HUES6 (cell line): ENCODE measurements at regions not wholly inside any gene's neighbourhood (a gene's known extent, or its start where the extent isn't known, plus 50 kb on each side); places are given as distances from the start of the nearest gene placed in this dataset.
"Not testable (repeated sequence)": the region's sequence is repeated elsewhere in the genome, so short reads cannot be mapped to it uniquely, and the experiment has no call there.

ENCODE experiments used
- H3K27ac ChIP-seq: 2 replicates; pipeline ENCODE4 v1.7.0; 2013; ENCODE audit warnings: low read depth, mild to moderate bottlenecking, low read length, inconsistent platforms
- H3K27me3 ChIP-seq: 2 replicates; pipeline ENCODE4 v1.6.1; 2013; ENCODE audit warnings: low read length; ENCODE audit not compliant: control insufficient read depth, insufficient read depth
- H3K36me3 ChIP-seq: 2 replicates; pipeline ENCODE4 v1.6.1; 2013; ENCODE audit warnings: low read length; ENCODE audit not compliant: control insufficient read depth, insufficient read depth
- H3K4me1 ChIP-seq: 2 replicates; pipeline ENCODE4 v1.6.1; 2013; ENCODE audit warnings: low read length; ENCODE audit not compliant: control insufficient read depth, insufficient read depth
- H3K4me3 ChIP-seq: 2 replicates; pipeline ENCODE4 v1.5.1; 2013; ENCODE audit warnings: low read depth, low read length
- H3K9ac ChIP-seq: one replicate; pipeline ENCODE4 v1.6.1; 2013; ENCODE audit warnings: mild to moderate bottlenecking, low read length
- H3K9me3 ChIP-seq: 2 replicates; pipeline ENCODE4 v1.6.1; 2013; ENCODE audit warnings: low read depth, low read length; ENCODE audit not compliant: control insufficient read depth, insufficient read depth

GRCh38 chr21:22374218-22374969, 1376.2 kb downstream of the NCAM2 start:
- Histone ChIP-seq H3K9ac (no peak overlapping the region), H3K27me3 (peaks cover 21% of the 10 kb centered on the region), H3K4me3 (no peak overlapping the region), H3K27ac (no peak overlapping the region), H3K4me1 (peaks cover 14% of the 10 kb centered on the region), H3K36me3 (no peaks in the 10 kb centered on the region), H3K9me3 (peaks cover 6% of the 10 kb centered on the region; the same call in 1 of the 2 replicates)

GRCh38 chr21:22377795-22378194, 1379.6 kb downstream of the NCAM2 start:
- H3K36me3 ChIP-seq, H3K9ac ChIP-seq, H3K9me3 ChIP-seq, H3K27ac ChIP-seq, H3K4me3 ChIP-seq: not testable (repeated sequence)
- H3K27me3 ChIP-seq = peaks cover 21% of the 10 kb centered on the region
- peaks cover 14% of the 10 kb centered on the region for H3K4me1 ChIP-seq

- no peaks in the 10 kb centered on the region; the same call in 1 of the 2 replicates for H3K9me3 ChIP-seq
- H3K9ac ChIP-seq = no peak overlapping the region
- no peaks in the 10 kb centered on the region for H3K36me3 ChIP-seq
- no peak overlapping the region for H3K27ac ChIP-seq
- no peak overlapping the region for H3K4me3 ChIP-seq
- no peaks in the 10 kb centered on the region for H3K27me3 ChIP-seq
- H3K4me1 ChIP-seq = no peaks in the 10 kb centered on the region
These were observed 1395.1 kb downstream of the NCAM2 start for GRCh38 chr21:22393324-22393723.

- H3K27ac ChIP-seq = no peak overlapping the region
- no peaks in the 10 kb centered on the region for H3K4me1 ChIP-seq
- H3K9me3 ChIP-seq = no peaks in the 10 kb centered on the region; the same call in 1 of the 2 replicates
- H3K27me3 ChIP-seq = no peaks in the 10 kb centered on the region
- no peak overlapping the region for H3K9ac ChIP-seq
- H3K36me3 ChIP-seq = no peaks in the 10 kb centered on the region
- H3K4me3 ChIP-seq = no peak overlapping the region
These were observed 1397.8 kb downstream of the NCAM2 start for GRCh38 chr21:22395965-22396364.

GRCh38 chr21:22399681-22400514, 1401.7 kb downstream of the NCAM2 start:
- Histone ChIP-seq H3K36me3 (no peaks in the 10 kb centered on the region), H3K9me3 (no peaks in the 10 kb centered on the region; the same call in 1 of the 2 replicates), H3K27me3 (no peaks in the 10 kb centered on the region), H3K27ac (no peak overlapping the region), H3K4me3 (no peak overlapping the region), H3K4me1 (no peaks in the 10 kb centered on the region), H3K9ac (no peak overlapping the region)

- Histone ChIP-seq H3K4me1 (no peaks in the 10 kb centered on the region), H3K9ac (no peak overlapping the region), H3K4me3 (no peak overlapping the region), H3K9me3 (no peaks in the 10 kb centered on the region), H3K27me3 (no peaks in the 10 kb centered on the region), H3K36me3 (no peaks in the 10 kb centered on the region), H3K27ac (no peak overlapping the region)
These were observed 1411.4 kb downstream of the NCAM2 start for GRCh38 chr21:22409571-22409970.

- no peak overlapping the region for H3K9ac ChIP-seq
- no peak overlapping the region for H3K4me3 ChIP-seq
- no peak overlapping the region for H3K27ac ChIP-seq
- H3K27me3 ChIP-seq = no peaks in the 10 kb centered on the region
- no peaks in the 10 kb centered on the region for H3K4me1 ChIP-seq
- no peaks in the 10 kb centered on the region for H3K9me3 ChIP-seq
- H3K36me3 ChIP-seq = no peaks in the 10 kb centered on the region
These were observed 1418.3 kb downstream of the NCAM2 start for GRCh38 chr21:22416555-22416954.

- no peaks in the 10 kb centered on the region for H3K27me3 ChIP-seq
- H3K27ac ChIP-seq = no peak overlapping the region
- H3K4me1 ChIP-seq = no peaks in the 10 kb centered on the region
- H3K9me3 ChIP-seq = no peaks in the 10 kb centered on the region
- no peak overlapping the region for H3K9ac ChIP-seq
- H3K36me3 ChIP-seq = no peaks in the 10 kb centered on the region
- H3K4me3 ChIP-seq = no peak overlapping the region
These were observed 1423.4 kb downstream of the NCAM2 start for GRCh38 chr21:22421416-22422180.

- H3K27ac ChIP-seq = no peak overlapping the region
- H3K4me1 ChIP-seq = no peaks in the 10 kb centered on the region
- no peaks in the 10 kb centered on the region for H3K36me3 ChIP-seq
- no peaks in the 10 kb centered on the region for H3K27me3 ChIP-seq
- no peak overlapping the region for H3K9ac ChIP-seq
- H3K9me3 ChIP-seq = no peaks in the 10 kb centered on the region
- H3K4me3 ChIP-seq = no peak overlapping the region
These were observed 1440.3 kb downstream of the NCAM2 start for GRCh38 chr21:22438428-22439086.

- no peaks in the 10 kb centered on the region for H3K27me3 ChIP-seq
These were observed 1446.8 kb downstream of the NCAM2 start for GRCh38 chr21:22444990-22445389.

More at GRCh38 chr21:22444990-22445389, 1446.8 kb downstream of the NCAM2 start:
- Histone ChIP-seq H3K4me3 (no peak overlapping the region), H3K36me3 (no peaks in the 10 kb centered on the region), H3K9ac (no peak overlapping the region), H3K9me3 (no peaks in the 10 kb centered on the region), H3K27ac (no peak overlapping the region), H3K4me1 (no peaks in the 10 kb centered on the region)
